ENCODE measurements at regions not wholly inside any gene's neighbourhood (a gene's known extent, or its start where the extent isn't known, plus 50 kb on each side); places are given as distances from the start of the nearest gene placed in this dataset.

GRCh38 chr6:65830151-65830550 lies 123.1 kb upstream of the EYS start:
- H3K4me3 ChIP-seq (ENCODE audit: low read depth, low read length) = no peak overlapping the region
- TF ChIP-seq, protein P1, sequence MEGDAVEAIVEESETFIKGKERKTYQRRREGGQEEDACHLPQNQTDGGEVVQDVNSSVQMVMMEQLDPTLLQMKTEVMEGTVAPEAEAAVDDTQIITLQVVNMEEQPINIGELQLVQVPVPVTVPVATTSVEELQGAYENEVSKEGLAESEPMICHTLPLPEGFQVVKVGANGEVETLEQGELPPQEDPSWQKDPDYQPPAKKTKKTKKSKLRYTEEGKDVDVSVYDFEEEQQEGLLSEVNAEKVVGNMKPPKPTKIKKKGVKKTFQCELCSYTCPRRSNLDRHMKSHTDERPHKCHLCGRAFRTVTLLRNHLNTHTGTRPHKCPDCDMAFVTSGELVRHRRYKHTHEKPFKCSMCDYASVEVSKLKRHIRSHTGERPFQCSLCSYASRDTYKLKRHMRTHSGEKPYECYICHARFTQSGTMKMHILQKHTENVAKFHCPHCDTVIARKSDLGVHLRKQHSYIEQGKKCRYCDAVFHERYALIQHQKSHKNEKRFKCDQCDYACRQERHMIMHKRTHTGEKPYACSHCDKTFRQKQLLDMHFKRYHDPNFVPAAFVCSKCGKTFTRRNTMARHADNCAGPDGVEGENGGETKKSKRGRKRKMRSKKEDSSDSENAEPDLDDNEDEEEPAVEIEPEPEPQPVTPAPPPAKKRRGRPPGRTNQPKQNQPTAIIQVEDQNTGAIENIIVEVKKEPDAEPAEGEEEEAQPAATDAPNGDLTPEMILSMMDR (IDR thresholded peaks at IDR 0.05; ENCODE audit: borderline replicate concordance, insufficient read depth, low read depth, low read length) = no peak

DNA sequence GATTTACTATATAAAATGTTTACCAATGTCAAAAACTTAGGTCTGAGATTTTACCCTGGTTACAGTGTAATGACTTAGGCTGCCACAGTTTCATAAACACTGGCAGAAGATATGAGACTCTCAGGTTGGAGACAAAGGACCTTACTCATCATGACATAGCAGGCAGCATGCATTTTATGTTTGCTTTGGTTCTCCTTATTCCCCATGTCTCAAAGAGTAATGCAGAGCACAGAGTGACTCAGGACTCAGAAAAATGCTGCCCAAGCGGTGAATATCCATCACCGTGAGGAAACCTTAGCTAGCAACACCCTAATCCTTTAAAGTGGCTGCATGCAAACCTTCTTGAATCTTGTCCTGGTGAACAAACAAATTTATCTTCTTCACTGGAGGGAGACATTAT lies 112.1 kb upstream of the EYS start:
- no peak overlapping the region for H3K4me3 ChIP-seq (ENCODE audit: low read depth, low read length)
- TF ChIP-seq, protein P1 (IDR thresholded peaks at IDR 0.05; ENCODE audit: borderline replicate concordance, insufficient read depth, low read depth, low read length) = no peak

DNA sequence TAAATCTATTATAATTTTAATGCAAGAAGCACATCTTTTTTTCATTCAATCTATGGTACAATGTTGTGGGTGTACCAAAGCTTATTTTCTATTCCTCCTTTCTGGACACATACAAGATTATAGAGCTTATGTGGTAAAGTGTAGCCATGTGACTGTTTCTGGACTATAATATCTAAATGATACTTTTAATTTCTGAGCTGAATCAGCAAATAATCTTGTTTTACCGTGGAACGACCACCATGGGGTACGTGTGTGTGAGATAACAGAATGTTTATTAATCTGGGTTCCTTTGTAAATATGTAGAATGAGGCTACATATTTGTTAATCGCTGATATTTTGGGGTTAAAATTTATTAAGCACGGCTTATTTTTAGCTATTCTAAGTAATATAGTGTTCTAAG lies 111.5 kb upstream of the EYS start:
- TF ChIP-seq, protein P1 (IDR thresholded peaks at IDR 0.05; ENCODE audit: borderline replicate concordance, insufficient read depth, low read depth, low read length) = no peak
- H3K4me3 ChIP-seq (ENCODE audit: low read depth, low read length) = no peak overlapping the region

DNA sequence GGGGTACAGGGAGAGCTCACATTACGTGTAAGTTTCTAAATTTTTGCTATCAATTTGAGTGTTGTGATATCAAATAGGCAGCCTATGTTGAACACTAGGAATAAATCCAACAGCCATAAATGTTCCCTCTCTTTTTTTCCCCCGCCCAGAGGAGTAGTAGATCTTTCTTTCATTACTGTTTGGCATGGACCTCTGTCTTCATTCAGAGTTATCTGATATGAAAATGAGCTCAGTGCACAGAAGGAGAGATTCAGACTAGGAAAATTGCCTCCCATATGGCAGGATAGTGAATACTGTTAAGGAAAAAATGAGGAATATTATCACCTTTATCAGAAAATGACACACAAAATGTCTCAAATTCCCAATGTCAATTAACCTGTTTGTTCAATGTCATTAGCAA lies 110.0 kb upstream of the EYS start:
- TF ChIP-seq, protein P1 (IDR thresholded peaks at IDR 0.05; ENCODE audit: borderline replicate concordance, insufficient read depth, low read depth, low read length) = no peak
- H3K4me3 ChIP-seq (ENCODE audit: low read depth, low read length) = no peak overlapping the region

- TF ChIP-seq, protein P1 (IDR thresholded peaks at IDR 0.05; ENCODE audit: borderline replicate concordance, insufficient read depth, low read depth, low read length) = no peak
Observed at GRCh38 chr6:65814071-65814470, 107.0 kb upstream of the EYS start.

DNA sequence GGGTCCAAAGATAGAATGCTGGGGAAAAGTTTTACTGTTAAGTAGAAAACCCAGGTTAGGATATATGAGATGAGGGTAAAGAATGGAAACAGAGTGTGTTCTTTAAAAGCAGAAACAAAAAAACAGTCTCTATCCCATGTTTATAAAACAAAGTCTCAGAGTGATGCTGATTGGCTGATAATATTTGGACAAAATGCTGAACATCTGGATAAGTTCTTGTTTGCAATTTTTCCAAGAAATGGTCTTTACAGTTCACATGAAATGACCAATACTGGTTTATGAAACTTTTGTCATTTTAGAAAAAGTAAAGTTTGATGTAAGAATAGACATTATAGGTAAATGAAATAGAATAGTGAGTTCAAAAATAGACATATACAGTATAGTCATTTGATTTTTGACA lies 96.2 kb upstream of the EYS start:
- TF ChIP-seq, protein P1 (IDR thresholded peaks at IDR 0.05; ENCODE audit: borderline replicate concordance, insufficient read depth, low read depth, low read length) = no peak
- no peak overlapping the region for H3K4me3 ChIP-seq (ENCODE audit: low read depth, low read length)

More at GRCh38 chr6:65814071-65814470, 107.0 kb upstream of the EYS start:
- no peak overlapping the region for H3K4me3 ChIP-seq (ENCODE audit: low read depth, low read length)

DNA sequence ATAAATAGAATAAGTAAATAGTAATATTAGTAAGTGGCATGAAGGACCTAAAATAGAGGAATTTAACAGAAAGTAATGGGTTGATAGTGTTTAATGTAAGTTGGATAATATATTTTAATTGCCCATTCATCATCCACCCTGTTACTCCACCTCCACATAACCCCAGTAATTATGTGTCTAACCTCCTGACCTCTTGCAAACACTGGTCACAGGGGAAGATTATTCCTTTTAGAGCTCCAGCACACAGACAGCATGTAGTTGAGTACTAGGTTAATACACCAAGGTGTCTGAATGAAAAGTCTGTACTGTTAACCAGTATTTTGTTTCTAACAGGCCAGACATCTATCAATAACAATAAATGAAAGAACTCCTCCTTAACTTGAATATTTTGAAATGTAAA lies 92.4 kb upstream of the EYS start:
- H3K4me3 ChIP-seq (ENCODE audit: low read depth, low read length) = no peak overlapping the region
- TF ChIP-seq, protein P1 (IDR thresholded peaks at IDR 0.05; ENCODE audit: borderline replicate concordance, insufficient read depth, low read depth, low read length) = no peak

Measured in GM12875 (cell line).